SK-N-SH (cell line): ENCODE measurements at regions not wholly inside any gene's neighbourhood (a gene's known extent, or its start where the extent isn't known, plus 50 kb on each side); places are given as distances from the start of the nearest gene placed in this dataset.

Source experiments
- EP300 ChIP-seq, 2 experiments: IDR thresholded peaks; 2 replicates each; pipeline versions ENCODE4 v1.4.0 to v1.6.1; 2012; ENCODE audit warnings: borderline replicate concordance in 1 of 2, low read depth in 1 of 2, low read length in 1 of 2
- GABPA ChIP-seq: IDR thresholded peaks from 2 replicates; pipeline ENCODE4 v1.4.0; 2012; ENCODE audit warnings: low read depth, mild to moderate bottlenecking
- TF ChIP-seq, protein P1 (sequence below): fragments of 200-600 bp; sonication (generic); IDR thresholded peaks from 2 replicates; pipeline ENCODE4 v1.6.1; 2017; ENCODE audit warnings: antibody characterized with exemption, mild to moderate bottlenecking, moderate library complexity

DNA sequence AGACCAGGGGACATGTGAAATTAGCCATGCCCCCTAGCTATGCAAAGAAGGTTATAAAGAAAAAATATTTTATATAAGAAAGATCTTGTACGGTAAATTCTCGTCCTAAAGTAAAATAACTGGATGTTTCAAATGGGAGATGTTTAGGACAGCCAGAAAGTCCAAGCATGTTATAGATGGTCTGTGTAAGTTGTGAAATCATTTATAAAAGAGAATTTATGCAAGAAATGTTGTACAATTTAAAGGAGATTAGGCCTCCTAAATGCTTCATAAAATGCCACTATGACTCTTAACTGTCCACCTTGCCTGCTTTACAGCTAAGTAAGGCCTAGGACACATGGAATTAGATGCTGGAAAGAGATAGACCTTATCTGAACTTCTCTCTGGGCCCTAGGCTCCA is 118.1 kb upstream of the POGK start:
- TF ChIP-seq EP300 (IDR thresholded peaks at IDR 0.05; ENCODE audit: borderline replicate concordance in 1 of 2, low read depth in 1 of 2, low read length in 1 of 2), result no peak
- TF ChIP-seq, protein P1, sequence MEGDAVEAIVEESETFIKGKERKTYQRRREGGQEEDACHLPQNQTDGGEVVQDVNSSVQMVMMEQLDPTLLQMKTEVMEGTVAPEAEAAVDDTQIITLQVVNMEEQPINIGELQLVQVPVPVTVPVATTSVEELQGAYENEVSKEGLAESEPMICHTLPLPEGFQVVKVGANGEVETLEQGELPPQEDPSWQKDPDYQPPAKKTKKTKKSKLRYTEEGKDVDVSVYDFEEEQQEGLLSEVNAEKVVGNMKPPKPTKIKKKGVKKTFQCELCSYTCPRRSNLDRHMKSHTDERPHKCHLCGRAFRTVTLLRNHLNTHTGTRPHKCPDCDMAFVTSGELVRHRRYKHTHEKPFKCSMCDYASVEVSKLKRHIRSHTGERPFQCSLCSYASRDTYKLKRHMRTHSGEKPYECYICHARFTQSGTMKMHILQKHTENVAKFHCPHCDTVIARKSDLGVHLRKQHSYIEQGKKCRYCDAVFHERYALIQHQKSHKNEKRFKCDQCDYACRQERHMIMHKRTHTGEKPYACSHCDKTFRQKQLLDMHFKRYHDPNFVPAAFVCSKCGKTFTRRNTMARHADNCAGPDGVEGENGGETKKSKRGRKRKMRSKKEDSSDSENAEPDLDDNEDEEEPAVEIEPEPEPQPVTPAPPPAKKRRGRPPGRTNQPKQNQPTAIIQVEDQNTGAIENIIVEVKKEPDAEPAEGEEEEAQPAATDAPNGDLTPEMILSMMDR, result no peak
- TF ChIP-seq GABPA, result no peak
